ENCODE measurements at regions not wholly inside any gene's neighbourhood (a gene's known extent, or its start where the extent isn't known, plus 50 kb on each side); places are given as distances from the start of the nearest gene placed in this dataset.

GRCh38 chr16:51433599-51433998 lies 282.5 kb upstream of the SALL1 start:
- TF ChIP-seq CTCF (IDR thresholded peaks at IDR 0.05): no peak

- TF ChIP-seq CTCF (IDR thresholded peaks at IDR 0.05): no peak
These were observed 280.6 kb upstream of the SALL1 start for GRCh38 chr16:51431517-51432241.

- no peak for TF ChIP-seq CTCF (IDR thresholded peaks at IDR 0.05)
These were observed 279.8 kb upstream of the SALL1 start for GRCh38 chr16:51430716-51431369.

GRCh38 chr16:51429041-51429440 lies 278.0 kb upstream of the SALL1 start:
- no peak for TF ChIP-seq CTCF (IDR thresholded peaks at IDR 0.05)

- TF ChIP-seq CTCF (IDR thresholded peaks at IDR 0.05): no peak
These were observed 276.0 kb upstream of the SALL1 start for GRCh38 chr16:51427085-51427484.

- TF ChIP-seq CTCF (IDR thresholded peaks at IDR 0.05): no peak
These were observed 275.2 kb upstream of the SALL1 start for GRCh38 chr16:51426276-51426675.

GRCh38 chr16:51420247-51420646 lies 269.2 kb upstream of the SALL1 start:
- no peak for TF ChIP-seq CTCF (IDR thresholded peaks at IDR 0.05)

All from LNCAP (cell line).